TTC549 (cell line): ENCODE measurements at regions not wholly inside any gene's neighbourhood (a gene's known extent, or its start where the extent isn't known, plus 50 kb on each side); places are given as distances from the start of the nearest gene placed in this dataset.
"Not testable (repeated sequence)": the region's sequence is repeated elsewhere in the genome, so short reads cannot be mapped to it uniquely, and the experiment has no call there.

Experiments
- FAIRE-seq: peaks from 2 replicates; lab custom pipeline; 2012; peaks lifted over from hg19 to GRCh38; lab: Jason Lieb, UNC

- no peak for FAIRE-seq
Observed at GRCh38 chr10:25713894-25714240, 220.2 kb upstream of the MYO3A start.

GRCh38 chr10:25724241-25724640 lies 209.8 kb upstream of the MYO3A start:
- FAIRE-seq, result no peak

- FAIRE-seq, result peak; percentile 15
Observed at GRCh38 chr10:25725917-25726716, 207.9 kb upstream of the MYO3A start.

GRCh38 chr10:25738776-25739175 lies 195.3 kb upstream of the MYO3A start:
- no peak for FAIRE-seq

GRCh38 chr10:25743832-25744231 lies 190.2 kb upstream of the MYO3A start:
- no peak for FAIRE-seq

- FAIRE-seq, result no peak
Observed at GRCh38 chr10:25744574-25744973, 189.5 kb upstream of the MYO3A start.

- no peak for FAIRE-seq
Observed at GRCh38 chr10:25745976-25746375, 188.1 kb upstream of the MYO3A start.

GRCh38 chr10:25747084-25747483 lies 186.9 kb upstream of the MYO3A start:
- FAIRE-seq, result no peak

GRCh38 chr10:25748509-25748908 lies 185.5 kb upstream of the MYO3A start:
- FAIRE-seq, result no peak

- FAIRE-seq, result no peak
Observed at GRCh38 chr10:25753776-25754175, 180.3 kb upstream of the MYO3A start.

- FAIRE-seq, result not testable (repeated sequence)
Observed at GRCh38 chr10:25755874-25756273, 178.2 kb upstream of the MYO3A start.

GRCh38 chr10:25756784-25757183 lies 177.2 kb upstream of the MYO3A start:
- no peak for FAIRE-seq

- FAIRE-seq, result no peak
Observed at GRCh38 chr10:25758041-25758457, 176.0 kb upstream of the MYO3A start.

- FAIRE-seq, result no peak
Observed at GRCh38 chr10:25758511-25758910, 175.5 kb upstream of the MYO3A start.

GRCh38 chr10:25761937-25762336 lies 172.1 kb upstream of the MYO3A start:
- FAIRE-seq, result no peak

- no peak for FAIRE-seq
Observed at GRCh38 chr10:25766213-25766612, 167.8 kb upstream of the MYO3A start.

GRCh38 chr10:25766687-25767221 lies 167.3 kb upstream of the MYO3A start:
- FAIRE-seq, result no peak

- FAIRE-seq, result no peak
Observed at GRCh38 chr10:25768167-25768566, 165.9 kb upstream of the MYO3A start.

- FAIRE-seq, result no peak
Observed at GRCh38 chr10:25778646-25779045, 155.4 kb upstream of the MYO3A start.

- no peak for FAIRE-seq
Observed at GRCh38 chr10:25786161-25786560, 147.9 kb upstream of the MYO3A start.

GRCh38 chr10:25786899-25787298 lies 147.1 kb upstream of the MYO3A start:
- no peak for FAIRE-seq

GRCh38 chr10:25797888-25798429 lies 136.1 kb upstream of the MYO3A start:
- no peak for FAIRE-seq

- no peak for FAIRE-seq
Observed at GRCh38 chr10:25804505-25804904, 129.5 kb upstream of the MYO3A start.

GRCh38 chr10:25805986-25806385 lies 128.0 kb upstream of the MYO3A start:
- no peak for FAIRE-seq
